GM21737 (cell line): ENCODE measurements at regions not wholly inside any gene's neighbourhood (a gene's known extent, or its start where the extent isn't known, plus 50 kb on each side); places are given as distances from the start of the nearest gene placed in this dataset.

Experiments used
- ATAC-seq: cut with Tn5 transposase; IDR thresholded peaks from one replicate; pipeline ENCODE4 v1.9.1; 2021; ENCODE audit warnings: mild to moderate bottlenecking, moderate library complexity; ENCODE audit not compliant: unreplicated experiment

DNA sequence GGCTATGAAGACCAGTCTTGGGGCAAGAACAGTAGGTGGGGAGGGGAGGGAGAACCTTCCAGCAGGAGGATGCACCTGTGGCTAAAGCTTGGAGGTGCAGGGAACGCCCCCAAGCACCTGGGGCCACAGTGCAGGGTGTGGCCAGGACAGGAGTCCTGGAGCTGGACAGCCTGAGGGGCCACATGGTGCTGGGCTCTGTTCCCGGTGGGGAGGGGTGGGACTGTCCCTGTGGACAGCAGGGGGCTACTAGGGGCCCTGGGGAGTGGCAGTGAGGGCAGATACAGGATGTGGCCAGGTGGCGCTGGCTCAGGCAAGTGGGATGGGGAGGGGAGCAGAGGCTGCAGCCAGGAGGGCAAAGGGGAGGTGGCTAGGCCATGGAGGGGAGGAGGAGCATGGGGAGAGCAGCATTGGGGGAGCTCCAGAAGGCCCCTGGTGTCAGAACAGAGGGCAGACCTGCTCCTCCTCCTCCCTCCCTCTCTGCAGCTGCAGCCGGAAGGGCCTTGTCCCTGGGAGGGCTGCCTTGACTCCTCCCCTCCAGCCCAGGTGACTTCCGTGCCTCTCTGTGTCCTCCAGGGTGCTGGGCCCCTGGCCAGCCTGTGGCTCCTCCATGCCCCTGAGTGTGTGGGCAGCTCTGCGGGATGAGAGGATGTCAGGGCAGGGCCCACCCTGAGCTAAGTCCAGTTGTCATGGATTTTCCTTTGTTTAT, 68.4 kb upstream of the DLK1 start:
- ATAC-seq: no peak

- no peak for ATAC-seq
Observed at GRCh38 chr14:100659345-100660001, 67.2 kb upstream of the DLK1 start.

DNA sequence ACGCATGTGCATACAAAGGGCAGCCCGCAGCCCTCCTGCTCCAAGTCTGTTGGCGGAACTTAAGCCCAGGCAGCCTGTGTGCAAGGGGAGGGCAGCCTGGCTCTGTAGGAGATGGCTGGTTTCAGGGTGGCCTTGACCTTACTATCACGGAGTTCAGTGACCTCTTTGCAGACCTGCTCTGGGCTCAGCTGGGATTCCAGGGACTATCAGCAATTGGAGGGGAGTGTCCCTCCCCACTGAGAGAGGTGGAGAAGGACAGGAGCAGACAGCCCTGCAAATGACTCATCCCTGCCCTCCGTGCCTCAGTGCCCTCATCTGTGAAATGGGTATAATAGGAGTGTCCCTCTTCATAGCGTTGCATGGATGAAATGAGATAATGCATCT, 66.2 kb upstream of the DLK1 start:
- ATAC-seq: no peak

- no peak for ATAC-seq
Observed at GRCh38 chr14:100660882-100661635, 65.6 kb upstream of the DLK1 start.

GRCh38 chr14:100662879-100663760, 63.6 kb upstream of the DLK1 start:
- no peak for ATAC-seq

- no peak for ATAC-seq
Observed at GRCh38 chr14:100663761-100664052, 63.0 kb upstream of the DLK1 start.

DNA sequence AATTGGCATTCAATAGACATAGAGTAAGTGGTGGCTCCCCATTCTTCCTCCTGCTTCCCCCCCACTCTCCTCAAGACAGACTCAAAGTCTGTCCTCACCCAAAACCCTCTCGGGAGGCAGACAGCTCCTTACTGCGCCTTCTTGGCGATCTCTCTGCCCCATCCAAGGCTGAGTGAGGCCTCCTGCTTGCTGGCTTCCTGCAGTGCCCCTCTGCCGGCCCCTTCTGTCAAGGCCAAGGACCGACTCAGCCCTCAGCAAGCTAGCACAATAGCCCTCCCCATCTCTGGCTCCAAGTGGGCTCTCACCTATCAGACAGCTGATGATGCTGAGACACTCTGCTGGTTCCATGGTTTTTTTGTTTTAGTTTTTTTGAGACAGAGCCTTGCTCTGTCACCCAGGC, 62.5 kb upstream of the DLK1 start:
- ATAC-seq: no peak

- ATAC-seq: no peak
Observed at GRCh38 chr14:100664841-100665510, 61.7 kb upstream of the DLK1 start.

GRCh38 chr14:100665511-100666032, 61.1 kb upstream of the DLK1 start:
- ATAC-seq: no peak

GRCh38 chr14:100666403-100666802, 60.3 kb upstream of the DLK1 start:
- no peak for ATAC-seq

GRCh38 chr14:100666851-100667250, 59.8 kb upstream of the DLK1 start:
- no peak for ATAC-seq

DNA sequence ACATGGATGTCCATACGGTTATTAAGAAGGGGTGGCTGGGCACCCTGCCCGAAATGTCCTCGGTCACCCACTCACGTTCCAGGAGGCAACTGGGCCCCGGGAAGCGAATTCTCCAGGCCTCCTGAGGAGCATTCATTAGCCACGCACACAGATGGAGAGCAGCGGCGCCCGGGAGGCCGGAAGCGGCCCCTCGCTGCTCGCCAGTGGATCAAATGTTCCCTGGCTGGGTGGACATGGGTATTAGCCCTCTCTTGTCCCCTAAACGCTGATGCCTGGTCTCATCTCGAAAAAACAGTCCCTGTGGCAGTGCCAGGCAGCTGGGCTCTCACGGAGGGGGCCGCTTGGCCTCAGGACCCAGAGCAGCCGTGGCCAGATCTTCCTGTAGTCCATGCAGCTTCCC, 59.0 kb upstream of the DLK1 start:
- ATAC-seq: no peak

- no peak for ATAC-seq
Observed at GRCh38 chr14:100668352-100668751, 58.3 kb upstream of the DLK1 start.

- no peak for ATAC-seq
Observed at GRCh38 chr14:100669011-100669412, 57.7 kb upstream of the DLK1 start.

- ATAC-seq: no peak
Observed at GRCh38 chr14:100669468-100669867, 57.2 kb upstream of the DLK1 start.

- no peak for ATAC-seq
Observed at GRCh38 chr14:100670017-100670752, 56.5 kb upstream of the DLK1 start.

GRCh38 chr14:100670753-100671049, 56.0 kb upstream of the DLK1 start:
- ATAC-seq: no peak

DNA sequence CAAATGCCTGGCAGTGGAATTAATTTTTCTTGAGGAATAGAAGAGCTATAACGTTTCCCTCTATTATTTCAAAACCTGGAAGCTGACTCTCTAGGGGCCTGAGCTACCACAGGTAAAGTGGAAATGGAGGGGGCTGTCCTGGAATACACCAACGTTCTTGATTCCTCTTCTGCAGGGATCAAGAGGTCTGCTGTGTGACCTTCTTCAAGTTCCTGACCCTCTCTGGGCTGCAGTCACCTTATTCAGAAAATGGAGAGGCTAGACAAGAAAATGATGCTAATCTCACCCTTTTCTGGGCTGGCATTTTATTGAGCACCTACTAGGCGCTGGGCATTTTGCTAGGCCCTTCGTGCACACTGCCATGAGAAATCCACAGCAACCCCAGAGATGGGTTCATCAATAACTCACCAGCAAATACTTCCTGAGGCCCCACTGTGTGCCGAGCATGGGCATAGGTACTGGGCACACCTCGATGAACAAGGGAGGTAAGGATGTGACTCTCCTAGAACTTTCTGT, 55.2 kb upstream of the DLK1 start:
- no peak for ATAC-seq

- no peak for ATAC-seq
Observed at GRCh38 chr14:100671906-100672305, 54.8 kb upstream of the DLK1 start.
